Smooth muscle cell (in vitro differentiated cells): ENCODE measurements at regions not wholly inside any gene's neighbourhood (a gene's known extent, or its start where the extent isn't known, plus 50 kb on each side); places are given as distances from the start of the nearest gene placed in this dataset.

ENCODE experiments used
- DNase-seq: peaks from one replicate; lab custom pipeline; 2025; ENCODE audit not compliant: unreplicated experiment; lab: John Stamatoyannopoulos, UW
- H2AFZ ChIP-seq: fragments of 200-600 bp; sonication (generic); 2 replicates; pipeline ENCODE4 v1.6.0; 2016; ENCODE audit warnings: antibody characterized with exemption, low read depth, mild to moderate bottlenecking
- H3F3A ChIP-seq: fragments of 200-600 bp; sonication (generic); 2 replicates; pipeline ENCODE4 v1.6.0; 2017; ENCODE audit warnings: antibody characterized with exemption, low read depth
- H3K27ac ChIP-seq: fragments of 200-600 bp; sonication (generic); 2 replicates; pipeline ENCODE4 v1.5.1; 2016; ENCODE audit warnings: low read depth, mild to moderate bottlenecking
- H3K27me3 ChIP-seq: fragments of 200-600 bp; sonication (generic); 2 replicates; pipeline ENCODE4 v1.6.1; 2016; ENCODE audit warnings: low read depth, mild to moderate bottlenecking
- H3K36me3 ChIP-seq: fragments of 200-600 bp; sonication (generic); 2 replicates; pipeline ENCODE4 v1.5.1; 2016; ENCODE audit warnings: low read depth
- H3K4me1 ChIP-seq: fragments of 200-600 bp; sonication (generic); 2 replicates; pipeline ENCODE4 v1.5.1; 2016; ENCODE audit warnings: low read depth
- H3K4me2 ChIP-seq: fragments of 200-600 bp; sonication (generic); 2 replicates; pipeline ENCODE4 v1.6.0; 2016; ENCODE audit warnings: mild to moderate bottlenecking
- H3K4me3 ChIP-seq: fragments of 200-600 bp; sonication (generic); 2 replicates; pipeline ENCODE4 v1.5.1; 2016; ENCODE audit warnings: mild to moderate bottlenecking
- H3K79me2 ChIP-seq: fragments of 200-600 bp; sonication (generic); 2 replicates; pipeline ENCODE4 v1.6.0; 2016; ENCODE audit warnings: low read depth, mild to moderate bottlenecking
- H3K9ac ChIP-seq: fragments of 200-600 bp; sonication (generic); 2 replicates; pipeline ENCODE4 v1.6.0; 2016; ENCODE audit warnings: low read depth
- H3K9me3 ChIP-seq: fragments of 200-600 bp; sonication (generic); replicated peaks from 2 replicates; pipeline ENCODE4 v1.5.1; 2016; ENCODE audit warnings: low read depth
- H4K20me1 ChIP-seq: fragments of 200-600 bp; sonication (generic); 2 replicates; pipeline ENCODE4 v1.6.0; 2016; ENCODE audit warnings: low read depth
- CTCF ChIP-seq: fragments of 200-600 bp; sonication (generic); IDR thresholded peaks from 2 replicates; pipeline ENCODE4 v1.5.1; 2017; ENCODE audit warnings: borderline replicate concordance, mild to moderate bottlenecking, antibody characterized with exemption; ENCODE audit not compliant: insufficient read depth, poor library complexity, severe bottlenecking
- WGBS: methylation state at CpG from one replicate; pipeline ENCODE4 v1.1.7; 2016; ENCODE audit warnings: low lambda C conversion rate; 5-methylcytosine and 5-hydroxymethylcytosine counted together

- no peak overlapping the region for H2AFZ ChIP-seq
- no peaks in the 10 kb centered on the region for H3K4me1 ChIP-seq
- no peaks in the 10 kb centered on the region for H4K20me1 ChIP-seq
- H3K4me3 ChIP-seq: no peak overlapping the region
- no peaks in the 10 kb centered on the region for H3K9me3 ChIP-seq
- H3K27ac ChIP-seq: no peak overlapping the region
- no peak for TF ChIP-seq CTCF
- no peaks in the 10 kb centered on the region for H3K36me3 ChIP-seq
- peaks cover 4% of the 10 kb centered on the region for H3K79me2 ChIP-seq
- H3K4me2 ChIP-seq: no peak overlapping the region
- DNase-seq: no peak
- H3F3A ChIP-seq: no peaks in the 10 kb centered on the region
- no peaks in the 10 kb centered on the region for H3K27me3 ChIP-seq
- H3K9ac ChIP-seq: no peak overlapping the region
- WGBS: 93% methylated on average over 2 of the region's 2 CpGs
Observed at GRCh38 chr4:20338841-20339240, 87.1 kb downstream of the SLIT2 start.

- Histone ChIP-seq H3K27me3 (no peaks in the 10 kb centered on the region), H3F3A (no peaks in the 10 kb centered on the region), H3K9me3 (no peaks in the 10 kb centered on the region), H3K27ac (no peak overlapping the region), H3K79me2 (peaks cover 4% of the 10 kb centered on the region), H3K4me1 (no peaks in the 10 kb centered on the region), H3K36me3 (no peaks in the 10 kb centered on the region), H2AFZ (no peak overlapping the region), H3K9ac (no peak overlapping the region), H3K4me3 (no peak overlapping the region), H4K20me1 (no peaks in the 10 kb centered on the region), H3K4me2 (no peak overlapping the region)
- no peak for TF ChIP-seq CTCF
- no peak for DNase-seq
- WGBS: 90% methylated on average over 5 of the region's 5 CpGs
Observed at GRCh38 chr4:20341134-20341738, 89.5 kb downstream of the SLIT2 start.

- Histone ChIP-seq H3K27me3 (no peaks in the 10 kb centered on the region), H3K4me3 (no peak overlapping the region), H3K9ac (no peak overlapping the region), H3K27ac (no peak overlapping the region), H3K9me3 (no peaks in the 10 kb centered on the region), H3F3A (no peaks in the 10 kb centered on the region), H3K4me2 (no peak overlapping the region), H3K36me3 (no peaks in the 10 kb centered on the region), H2AFZ (no peak overlapping the region), H4K20me1 (no peaks in the 10 kb centered on the region), H3K4me1 (no peaks in the 10 kb centered on the region), H3K79me2 (peaks cover 4% of the 10 kb centered on the region)
- 68% methylated on average over 2 of the region's 2 CpGs for WGBS
- DNase-seq: no peak
- TF ChIP-seq CTCF: no peak
Observed at GRCh38 chr4:20347531-20347930, 95.8 kb downstream of the SLIT2 start.

GRCh38 chr4:20348411-20348810 is 96.7 kb downstream of the SLIT2 start:
- no peaks in the 10 kb centered on the region for H3K36me3 ChIP-seq
- H2AFZ ChIP-seq: no peak overlapping the region
- no peak overlapping the region for H3K4me3 ChIP-seq
- TF ChIP-seq CTCF: no peak
- DNase-seq: no peak
- 94% methylated on average over 6 of the region's 6 CpGs for WGBS
- H3K79me2 ChIP-seq: no peaks in the 10 kb centered on the region
- H3K27ac ChIP-seq: no peak overlapping the region
- H3F3A ChIP-seq: no peaks in the 10 kb centered on the region
- H3K4me1 ChIP-seq: peaks cover 2% of the 10 kb centered on the region
- no peak overlapping the region for H3K4me2 ChIP-seq
- no peaks in the 10 kb centered on the region for H4K20me1 ChIP-seq
- no peaks in the 10 kb centered on the region for H3K27me3 ChIP-seq
- H3K9ac ChIP-seq: no peak overlapping the region
- no peaks in the 10 kb centered on the region for H3K9me3 ChIP-seq
